ENCODE measurements at regions not wholly inside any gene's neighbourhood (a gene's known extent, or its start where the extent isn't known, plus 50 kb on each side); places are given as distances from the start of the nearest gene placed in this dataset.

- H4K20me1 ChIP-seq (ENCODE audit: control insufficient read depth, insufficient read depth), result no peaks in the 10 kb centered on the region
- RAD21 ChIA-PET (ENCODE audit: unreplicated experiment), result no interaction called here
- SMC1A ChIA-PET (ENCODE audit: uncharacterized antibody, unreplicated experiment), result no interaction called here
- H3K27me3 ChIP-seq (replicated peaks in 1 of 2; ENCODE audit: control insufficient read depth in 2 of 2, insufficient read depth in 2 of 2, low read length in 1 of 2), result no peaks in the 10 kb centered on the region
- 0% methylated on average over 2 of the region's 2 CpGs for WGBS (ENCODE audit: insufficient coverage, insufficient replicate concordance, low lambda C conversion rate, missing lambda C conversion rate)
- no peaks in the 10 kb centered on the region for H3K79me2 ChIP-seq (ENCODE audit: control insufficient read depth, insufficient read depth, low read length)
- CTCF ChIA-PET, result no interaction called here
- FAIRE-seq (no peak), ATAC-seq (no peak), DNase-seq (ENCODE audit: low read depth, low spot score) (no peak)
- no peaks in the 10 kb centered on the region for H3K4me1 ChIP-seq (ENCODE audit: control insufficient read depth, insufficient read depth, low read length)
- no peak for TF ChIP-seq ATF7 (IDR thresholded peaks at IDR 0.05; ENCODE audit: low read depth)
- no peak for TF ChIP-seq NFYB (IDR thresholded peaks at IDR 0.05; ENCODE audit: insufficient read depth, low read depth, low read length)
- POLR2A ChIA-PET, result no interaction called here
- no peak overlapping the region for H3K27ac ChIP-seq (ENCODE audit: control insufficient read depth, insufficient read depth)
- H3K9me3 ChIP-seq (replicated peaks; ENCODE audit: control insufficient read depth, insufficient read depth, low read length), result no peaks in the 10 kb centered on the region
- in situ Hi-C loops (cut with MboI), result no loop called here
- H3K4me3 ChIP-seq, result no peak overlapping the region
- no peaks in the 10 kb centered on the region for H3K36me3 ChIP-seq (ENCODE audit: control insufficient read depth in 2 of 2, insufficient read depth in 2 of 2, low read length in 1 of 2)
- H3K4me2 ChIP-seq (ENCODE audit: control insufficient read depth, insufficient read depth), result no peak overlapping the region
- intact Hi-C loops (cut with micrococcal nuclease; ENCODE audit: unreplicated experiment), result no loop called here
- H3K9ac ChIP-seq (ENCODE audit: control insufficient read depth, insufficient read depth, low read length), result no peak overlapping the region
- H2AFZ ChIP-seq (ENCODE audit: control insufficient read depth, low read depth, low read length), result no peak overlapping the region
- BruUV-seq (replicated peaks), result no TSS peak
Observed at GRCh38 chr6:92404281-92404680, 1015.1 kb downstream of the EPHA7 start.

GRCh38 chr6:92399911-92400310 lies 1019.4 kb downstream of the EPHA7 start:
- H3K9me3 ChIP-seq (replicated peaks; ENCODE audit: control insufficient read depth, insufficient read depth, low read length), result no peaks in the 10 kb centered on the region
- CTCF ChIA-PET, result no interaction called here
- H3K27ac ChIP-seq (ENCODE audit: control insufficient read depth, insufficient read depth), result no peak overlapping the region
- no peaks in the 10 kb centered on the region for H3K4me1 ChIP-seq (ENCODE audit: control insufficient read depth, insufficient read depth, low read length)
- no peak overlapping the region for H3K9ac ChIP-seq (ENCODE audit: control insufficient read depth, insufficient read depth, low read length)
- ATAC-seq (no peak), FAIRE-seq (no peak), DNase-seq (ENCODE audit: low read depth, low spot score) (no peak)
- POLR2A ChIA-PET, result no interaction called here
- H3K4me2 ChIP-seq (ENCODE audit: control insufficient read depth, insufficient read depth), result no peak overlapping the region
- RAD21 ChIA-PET (ENCODE audit: unreplicated experiment), result no interaction called here
- whole genome bisulfite sequencing (ENCODE audit: insufficient coverage, insufficient replicate concordance, low lambda C conversion rate, missing lambda C conversion rate), result 0% methylated on average over 2 of the region's 2 CpGs
- no peaks in the 10 kb centered on the region for H3K36me3 ChIP-seq (ENCODE audit: control insufficient read depth in 2 of 2, insufficient read depth in 2 of 2, low read length in 1 of 2)
- TF ChIP-seq PKNOX1 (IDR thresholded peaks at IDR 0.05), result no peak
- TF ChIP-seq RUNX3 (IDR thresholded peaks at IDR 0.05; ENCODE audit: low read length), result no peak
- no peak for TF ChIP-seq ASH2L (IDR thresholded peaks at IDR 0.05; ENCODE audit: borderline replicate concordance, low read depth)
- SMC1A ChIA-PET (ENCODE audit: uncharacterized antibody, unreplicated experiment), result no interaction called here
- H3K4me3 ChIP-seq, result no peak overlapping the region
- BruUV-seq (replicated peaks), result no TSS peak
- H3K79me2 ChIP-seq (ENCODE audit: control insufficient read depth, insufficient read depth, low read length), result no peaks in the 10 kb centered on the region
- intact Hi-C loops (cut with micrococcal nuclease; ENCODE audit: unreplicated experiment), result no loop called here
- H3K27me3 ChIP-seq (replicated peaks in 1 of 2; ENCODE audit: control insufficient read depth in 2 of 2, insufficient read depth in 2 of 2, low read length in 1 of 2), result no peaks in the 10 kb centered on the region
- no peak overlapping the region for H2AFZ ChIP-seq (ENCODE audit: control insufficient read depth, low read depth, low read length)
- in situ Hi-C loops (cut with MboI), result no loop called here
- no peaks in the 10 kb centered on the region for H4K20me1 ChIP-seq (ENCODE audit: control insufficient read depth, insufficient read depth)

Data from GM12878 (cell line).